ENCODE measurements at regions not wholly inside any gene's neighbourhood (a gene's known extent, or its start where the extent isn't known, plus 50 kb on each side); places are given as distances from the start of the nearest gene placed in this dataset.
"Not testable (repeated sequence)": the region's sequence is repeated elsewhere in the genome, so short reads cannot be mapped to it uniquely, and the experiment has no call there.

DNA sequence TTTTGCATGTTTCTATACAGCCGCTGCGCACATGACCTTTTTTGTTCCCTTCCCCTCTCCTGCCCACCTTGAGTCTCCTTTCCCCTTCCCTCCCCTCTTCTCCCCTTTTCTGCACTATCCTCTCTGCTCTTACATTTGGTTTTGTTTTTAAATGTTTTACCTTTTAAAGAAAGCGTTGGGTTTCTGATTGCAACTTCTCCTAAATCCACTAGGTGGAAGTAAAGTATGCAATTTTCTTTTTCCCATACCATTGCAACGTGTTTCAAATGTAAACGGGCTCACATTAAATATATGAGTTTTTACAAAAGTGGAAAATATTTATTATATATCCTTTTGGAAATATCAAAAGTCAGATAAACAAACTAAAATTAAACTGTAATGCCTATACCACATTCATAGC lies 500.9 kb downstream of the DIRAS2 start:
- intact Hi-C loops (cut with micrococcal nuclease), result loop anchor here (2.0 to 10.0 kb wide), 3 partner anchors 503 to 631 kb away; partner anchors contain the start of gene DIRAS2
- H3K27me3 Mint-ChIP-seq, result peaks cover 3% of the 10 kb centered on the region
- H3K4me3 Mint-ChIP-seq, result no peak overlapping the region
- H3K9me3 Mint-ChIP-seq, result no peaks in the 10 kb centered on the region
- no peak overlapping the region for H3K27ac Mint-ChIP-seq
- H3K4me1 Mint-ChIP-seq (ENCODE audit: low read depth), result peaks cover 7% of the 10 kb centered on the region
- no peaks in the 10 kb centered on the region for H3K36me3 Mint-ChIP-seq (ENCODE audit: low read depth)

DNA sequence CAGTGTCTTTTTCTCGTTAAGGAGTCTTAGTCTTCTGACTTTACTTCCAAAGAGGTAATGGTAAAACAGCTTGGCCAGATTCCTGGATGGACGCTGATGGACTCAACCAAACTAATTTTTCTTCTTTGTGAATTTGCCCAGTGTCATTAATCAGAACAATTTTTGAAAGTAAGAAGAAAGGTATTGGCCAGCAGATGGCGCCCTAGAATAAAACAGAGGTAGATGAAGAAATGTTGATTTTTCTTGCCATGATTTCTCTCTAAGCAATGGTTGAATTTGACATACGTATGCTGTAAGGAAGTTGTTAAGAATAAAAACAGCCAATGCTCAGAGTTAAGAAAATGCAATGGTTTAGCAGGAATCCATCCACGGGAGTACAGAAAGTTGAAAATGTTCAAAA lies 500.0 kb downstream of the DIRAS2 start:
- Mint-ChIP-seq H3K27ac (no peak overlapping the region), H3K4me1 (ENCODE audit: low read depth) (peaks cover 7% of the 10 kb centered on the region), H3K36me3 (ENCODE audit: low read depth) (no peaks in the 10 kb centered on the region), H3K4me3 (no peak overlapping the region), H3K9me3 (no peaks in the 10 kb centered on the region), H3K27me3 (peaks cover 3% of the 10 kb centered on the region)
- intact Hi-C loops (cut with micrococcal nuclease), result loop anchor here (5.0 to 10.0 kb wide), 2 partner anchors 502 to 630 kb away; partner anchors contain the start of gene DIRAS2

DNA sequence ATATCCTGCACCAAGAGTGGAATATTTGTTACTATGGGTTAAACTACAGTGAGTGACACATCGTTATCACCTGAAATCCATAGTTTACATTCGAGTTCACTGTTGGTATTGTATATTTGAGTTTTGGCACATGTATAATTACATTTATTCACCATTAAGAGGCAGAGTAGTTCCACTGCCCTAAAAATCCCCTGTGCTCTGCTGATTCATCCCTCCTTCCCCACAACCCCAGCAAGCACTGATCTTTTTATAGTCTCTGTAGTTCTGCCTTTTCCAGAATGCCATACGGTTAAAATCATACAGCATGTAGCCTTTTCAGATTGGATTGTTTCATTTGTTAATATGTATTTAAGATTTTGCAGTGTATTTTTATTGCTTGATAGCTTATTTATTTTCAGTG lies 495.2 kb downstream of the DIRAS2 start:
- Mint-ChIP-seq H3K4me3 (no peak overlapping the region), H3K27me3 (no peaks in the 10 kb centered on the region)
- intact Hi-C loops (cut with micrococcal nuclease), result loop anchor here (10.0 kb wide), 1 partner anchor 497 kb away; the partner anchor contains the start of gene DIRAS2

DNA sequence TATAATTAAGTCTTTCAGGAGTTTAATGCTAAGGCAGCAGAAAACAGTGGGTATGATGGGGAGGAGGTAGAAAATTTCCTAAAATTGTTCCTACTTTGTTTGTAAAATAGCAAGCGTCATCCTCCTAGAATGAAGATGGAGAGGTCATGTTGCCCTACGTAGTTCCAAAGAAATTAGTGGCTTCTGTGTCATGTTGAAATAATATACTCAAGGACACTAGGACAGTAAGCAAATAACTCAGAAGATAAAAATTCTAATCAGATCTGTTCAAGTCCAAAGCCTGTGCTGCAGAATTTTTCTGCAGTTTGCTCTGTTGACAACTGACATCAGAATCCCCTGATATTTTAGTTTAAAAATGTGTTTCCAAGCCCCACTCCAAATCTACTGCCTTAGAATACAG lies 486.3 kb downstream of the DIRAS2 start:
- no peaks in the 10 kb centered on the region for H3K27me3 Mint-ChIP-seq
- no peaks in the 10 kb centered on the region for H3K9me3 Mint-ChIP-seq
- H3K36me3 Mint-ChIP-seq (ENCODE audit: low read depth), result no peaks in the 10 kb centered on the region
- H3K4me3 Mint-ChIP-seq, result no peak overlapping the region
- intact Hi-C loops (cut with micrococcal nuclease), result no loop called here
- no peak overlapping the region for H3K27ac Mint-ChIP-seq
- H3K4me1 Mint-ChIP-seq (ENCODE audit: low read depth), result no peaks in the 10 kb centered on the region

More for the DNA sequence above, 495.2 kb downstream of the DIRAS2 start:
- Mint-ChIP-seq H3K27ac (no peak overlapping the region), H3K36me3 (ENCODE audit: low read depth) (no peaks in the 10 kb centered on the region), H3K4me1 (ENCODE audit: low read depth) (no peaks in the 10 kb centered on the region), H3K9me3 (no peaks in the 10 kb centered on the region)

DNA sequence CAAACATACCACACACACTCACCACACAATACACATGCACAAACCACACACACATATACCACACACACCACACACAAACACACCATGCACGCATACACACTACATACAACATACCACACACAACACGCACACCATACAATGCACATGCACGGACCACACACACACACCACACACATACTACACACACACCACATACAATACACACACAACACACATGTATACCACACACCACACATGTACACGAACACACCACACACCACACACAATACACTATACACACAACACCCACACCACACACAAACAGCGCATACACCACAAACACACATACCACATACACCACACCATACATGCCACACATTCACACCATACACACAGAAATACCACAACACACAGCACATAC lies 480.3 kb downstream of the DIRAS2 start:
- intact Hi-C loops (cut with micrococcal nuclease), result no loop called here
- Mint-ChIP-seq H3K4me1 (ENCODE audit: low read depth) (no peaks in the 10 kb centered on the region), H3K27me3 (peaks cover 2% of the 10 kb centered on the region), H3K27ac (no peak overlapping the region), H3K4me3 (no peak overlapping the region), H3K36me3 (ENCODE audit: low read depth) (no peaks in the 10 kb centered on the region), H3K9me3 (no peaks in the 10 kb centered on the region)

DNA sequence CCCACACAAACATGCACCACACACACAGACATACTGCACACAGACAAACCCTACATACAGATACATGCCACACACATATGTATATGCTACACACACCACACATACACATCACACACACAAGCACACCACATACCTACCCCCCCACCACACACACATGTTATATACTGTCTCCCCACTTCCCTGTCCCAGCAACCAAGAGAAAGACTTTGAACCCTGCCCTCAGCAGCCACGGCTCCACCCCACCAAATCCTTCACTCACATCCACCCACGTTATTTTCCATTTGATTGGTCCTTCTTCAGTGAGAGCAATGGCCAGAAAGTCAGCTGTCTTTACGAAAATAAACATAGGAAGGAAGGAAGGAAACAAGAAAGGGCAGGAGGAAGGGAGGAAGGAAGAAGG lies 479.8 kb downstream of the DIRAS2 start:
- H3K27me3 Mint-ChIP-seq, result peaks cover 2% of the 10 kb centered on the region
- no peaks in the 10 kb centered on the region for H3K9me3 Mint-ChIP-seq
- no peak overlapping the region for H3K4me3 Mint-ChIP-seq
- peaks cover 3% of the 10 kb centered on the region for H3K4me1 Mint-ChIP-seq (ENCODE audit: low read depth)
- intact Hi-C loops (cut with micrococcal nuclease), result no loop called here
- H3K36me3 Mint-ChIP-seq (ENCODE audit: low read depth), result no peaks in the 10 kb centered on the region
- H3K27ac Mint-ChIP-seq, result no peak overlapping the region

DNA sequence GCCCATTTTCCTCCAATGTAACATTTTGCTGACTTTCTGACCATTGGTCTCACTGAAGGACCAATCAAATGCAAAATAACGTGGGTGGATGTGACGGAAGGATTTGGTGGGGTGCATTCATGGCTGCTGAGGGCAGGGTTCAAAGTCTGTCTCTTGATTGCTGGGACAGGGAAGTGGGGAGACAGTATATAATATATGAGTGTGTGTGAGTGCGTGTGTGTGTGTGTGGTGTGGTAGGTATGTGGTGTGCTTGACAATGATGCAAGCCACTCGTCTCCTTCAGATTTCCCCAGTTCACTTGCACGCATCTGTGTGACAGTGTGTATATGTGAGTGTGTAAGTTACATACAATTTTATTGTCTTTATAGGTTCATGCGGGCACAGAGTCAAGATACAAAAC lies 477.3 kb downstream of the DIRAS2 start:
- Mint-ChIP-seq H3K4me3 (no peak overlapping the region), H3K36me3 (ENCODE audit: low read depth) (no peaks in the 10 kb centered on the region), H3K27ac (no peak overlapping the region), H3K9me3 (no peaks in the 10 kb centered on the region), H3K4me1 (ENCODE audit: low read depth) (peaks cover 5% of the 10 kb centered on the region), H3K27me3 (peaks cover 2% of the 10 kb centered on the region)
- intact Hi-C loops (cut with micrococcal nuclease), result no loop called here

DNA sequence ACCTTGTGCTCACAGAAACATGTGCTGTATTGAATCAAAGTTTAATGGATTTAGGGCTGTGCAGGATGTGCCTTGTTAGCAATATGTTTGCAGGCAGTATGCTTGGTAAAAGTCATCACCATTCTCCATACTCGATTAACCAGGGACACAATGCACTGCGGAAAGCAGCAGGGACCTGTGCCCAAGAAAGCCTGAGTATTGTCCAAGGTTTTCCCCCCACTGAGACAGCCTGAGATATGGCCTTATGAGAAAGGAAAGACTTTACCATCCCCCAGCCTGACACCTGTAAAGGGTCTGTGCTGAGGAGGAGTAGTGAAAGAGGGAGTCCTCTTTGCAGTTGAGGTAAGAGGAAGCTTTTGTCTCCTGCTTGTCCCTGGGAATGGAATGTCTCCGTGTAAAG lies 476.2 kb downstream of the DIRAS2 start:
- H3K9me3 Mint-ChIP-seq; H3K36me3 Mint-ChIP-seq (ENCODE audit: low read depth); H3K4me1 Mint-ChIP-seq (ENCODE audit: low read depth); H3K27me3 Mint-ChIP-seq; H3K4me3 Mint-ChIP-seq; H3K27ac Mint-ChIP-seq; intact Hi-C loops (cut with micrococcal nuclease): not testable (repeated sequence)

DNA sequence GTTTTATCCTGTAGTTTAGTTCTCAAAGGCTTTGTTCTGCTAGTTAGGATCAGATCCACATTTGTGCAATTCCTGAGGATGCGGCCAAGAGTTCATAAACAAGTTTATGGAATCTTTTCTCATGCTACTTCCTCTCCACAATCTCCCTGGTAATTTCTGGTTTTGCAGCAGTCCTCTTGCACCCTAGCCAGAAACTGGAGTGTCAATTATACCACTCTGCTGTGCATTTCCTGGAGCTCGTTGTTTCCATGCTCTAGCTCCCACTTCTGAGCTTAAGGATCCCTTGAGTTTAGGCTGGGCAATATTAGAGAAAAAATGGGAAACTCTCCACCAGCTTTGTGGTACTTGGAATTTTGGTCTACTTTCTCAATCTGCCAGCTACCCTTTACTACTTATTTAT lies 474.7 kb downstream of the DIRAS2 start:
- Mint-ChIP-seq H3K4me1 (ENCODE audit: low read depth) (peaks cover 5% of the 10 kb centered on the region), H3K36me3 (ENCODE audit: low read depth) (peaks cover 6% of the 10 kb centered on the region), H3K27me3 (peaks cover 2% of the 10 kb centered on the region), H3K27ac (no peak overlapping the region), H3K4me3 (no peak overlapping the region), H3K9me3 (peaks cover 17% of the 10 kb centered on the region)
- intact Hi-C loops (cut with micrococcal nuclease), result no loop called here

DNA sequence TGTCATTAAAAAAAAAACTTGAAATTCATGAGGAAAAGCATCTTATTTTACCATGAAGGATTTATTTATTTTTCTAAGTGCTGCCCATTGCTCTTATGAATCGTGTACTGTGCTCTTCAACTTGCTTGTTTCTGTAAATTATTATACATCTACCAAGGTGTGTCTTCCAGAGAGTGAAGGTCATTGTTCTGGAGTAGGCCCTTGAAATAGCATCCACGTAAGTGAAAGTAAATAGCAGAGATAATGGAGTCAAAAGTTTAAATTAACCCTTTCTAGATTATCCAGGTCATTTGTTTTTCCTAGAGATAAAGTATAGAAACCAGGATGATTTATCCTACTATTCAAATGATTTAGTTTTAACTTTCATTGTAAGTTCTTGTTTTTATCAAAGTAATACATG lies 473.1 kb downstream of the DIRAS2 start:
- no peak overlapping the region for H3K4me3 Mint-ChIP-seq
- H3K36me3 Mint-ChIP-seq (ENCODE audit: low read depth), result peaks cover 6% of the 10 kb centered on the region
- intact Hi-C loops (cut with micrococcal nuclease), result no loop called here
- peaks cover 14% of the 10 kb centered on the region for H3K4me1 Mint-ChIP-seq (ENCODE audit: low read depth)
- peaks cover 2% of the 10 kb centered on the region for H3K27me3 Mint-ChIP-seq
- H3K27ac Mint-ChIP-seq, result no peak overlapping the region
- H3K9me3 Mint-ChIP-seq, result peaks cover 17% of the 10 kb centered on the region

DNA sequence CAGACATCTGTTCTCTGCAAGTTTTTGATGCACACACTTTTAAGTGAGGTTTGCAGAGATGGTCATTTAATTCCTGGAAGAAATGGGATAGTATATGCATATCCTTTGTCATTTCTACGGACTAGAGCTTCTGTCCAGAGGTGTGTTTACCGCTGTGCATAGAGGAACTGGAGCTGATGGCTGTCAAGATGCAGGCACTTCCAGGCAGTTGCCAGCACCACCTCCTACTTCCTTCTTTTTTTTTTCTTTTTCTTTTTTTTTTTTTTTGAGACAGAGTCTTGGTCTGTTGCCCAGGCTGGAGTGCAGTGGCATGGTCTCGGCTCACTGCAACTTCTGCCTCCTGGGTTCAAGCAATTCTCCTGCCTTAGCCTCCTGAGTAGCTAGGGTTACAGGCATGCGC lies 468.7 kb downstream of the DIRAS2 start:
- H3K4me3 Mint-ChIP-seq; H3K27me3 Mint-ChIP-seq; H3K27ac Mint-ChIP-seq; H3K36me3 Mint-ChIP-seq (ENCODE audit: low read depth): not testable (repeated sequence)
- intact Hi-C loops (cut with micrococcal nuclease), result loop anchor here (2.0 kb wide), 1 partner anchor 35 kb away; no protein-coding TSS in a partner anchor
- peaks cover 17% of the 10 kb centered on the region for H3K9me3 Mint-ChIP-seq
- H3K4me1 Mint-ChIP-seq (ENCODE audit: low read depth), result peaks cover 20% of the 10 kb centered on the region

DNA sequence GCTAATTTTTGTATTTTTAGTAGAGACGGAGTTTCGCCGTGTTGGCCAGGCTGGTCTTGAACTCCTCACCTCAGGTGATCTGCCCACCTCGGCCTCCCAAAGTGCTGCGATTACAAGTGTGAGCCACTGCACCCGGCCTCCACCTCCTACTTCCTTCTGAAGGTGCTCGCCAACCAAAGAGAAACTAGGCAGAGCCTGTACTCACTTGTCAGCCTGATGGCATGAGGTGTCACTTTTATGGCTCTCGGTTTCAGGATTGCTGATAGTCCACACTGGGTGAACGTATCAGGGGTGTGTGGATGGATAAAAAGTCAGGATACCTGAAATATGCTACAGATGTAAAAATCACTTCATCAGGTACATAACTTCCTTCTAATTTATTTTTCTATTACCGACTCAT lies 468.3 kb downstream of the DIRAS2 start:
- H3K27ac Mint-ChIP-seq; H3K36me3 Mint-ChIP-seq (ENCODE audit: low read depth); H3K4me3 Mint-ChIP-seq; H3K27me3 Mint-ChIP-seq; intact Hi-C loops (cut with micrococcal nuclease): not testable (repeated sequence)
- Mint-ChIP-seq H3K4me1 (ENCODE audit: low read depth) (peaks cover 21% of the 10 kb centered on the region), H3K9me3 (peaks cover 17% of the 10 kb centered on the region)

DNA sequence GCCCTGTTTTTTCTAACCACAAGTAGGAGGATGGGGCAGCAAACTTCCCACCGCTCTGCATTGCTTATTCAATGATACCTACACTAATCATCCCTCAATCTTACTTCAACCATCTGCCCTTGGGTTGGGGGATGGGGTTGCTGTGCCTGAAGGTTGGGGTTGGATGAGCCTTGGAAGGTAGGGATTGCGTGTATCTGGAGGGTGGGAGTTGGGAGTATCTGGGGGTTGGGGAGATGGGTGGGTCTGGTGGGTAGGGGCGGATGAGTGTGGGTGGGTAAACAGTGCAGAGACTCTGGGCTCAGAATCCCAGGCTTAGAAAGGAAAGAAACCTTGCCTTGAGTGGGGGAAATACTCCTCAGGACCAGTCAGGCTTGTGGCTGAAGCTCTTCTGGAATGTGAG lies 467.4 kb downstream of the DIRAS2 start:
- peaks cover 28% of the 10 kb centered on the region for H3K4me1 Mint-ChIP-seq (ENCODE audit: low read depth)
- H3K4me3 Mint-ChIP-seq, result no peak overlapping the region
- H3K9me3 Mint-ChIP-seq, result peaks cover 19% of the 10 kb centered on the region
- H3K27ac Mint-ChIP-seq, result no peak overlapping the region
- H3K27me3 Mint-ChIP-seq, result no peaks in the 10 kb centered on the region
- peaks cover 6% of the 10 kb centered on the region for H3K36me3 Mint-ChIP-seq (ENCODE audit: low read depth)
- intact Hi-C loops (cut with micrococcal nuclease), result no loop called here

DNA sequence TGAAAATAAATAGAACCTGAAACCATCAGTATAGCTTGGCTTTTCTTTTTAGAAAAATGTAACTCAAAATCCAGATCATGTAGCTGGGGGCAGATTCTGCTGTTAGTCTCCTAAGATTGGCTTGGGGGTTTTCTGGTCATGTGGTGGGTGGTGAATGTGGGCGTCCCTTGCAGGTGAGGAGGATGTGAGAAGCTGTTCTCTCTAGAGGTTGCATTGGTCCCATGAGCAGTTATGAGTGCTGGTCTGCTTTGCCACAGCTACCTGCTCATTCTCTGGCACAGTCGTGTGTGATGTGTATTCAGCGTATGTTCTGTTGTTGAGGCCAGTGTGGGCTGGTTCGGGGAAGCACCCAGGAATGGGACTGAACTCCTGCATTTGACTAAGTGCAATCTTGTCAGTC lies 466.8 kb downstream of the DIRAS2 start:
- Mint-ChIP-seq H3K4me1 (ENCODE audit: low read depth) (peaks cover 33% of the 10 kb centered on the region), H3K27ac (no peak overlapping the region), H3K36me3 (ENCODE audit: low read depth) (peaks cover 3% of the 10 kb centered on the region), H3K4me3 (no peak overlapping the region), H3K9me3 (peaks cover 20% of the 10 kb centered on the region), H3K27me3 (no peaks in the 10 kb centered on the region)
- intact Hi-C loops (cut with micrococcal nuclease), result no loop called here

DNA sequence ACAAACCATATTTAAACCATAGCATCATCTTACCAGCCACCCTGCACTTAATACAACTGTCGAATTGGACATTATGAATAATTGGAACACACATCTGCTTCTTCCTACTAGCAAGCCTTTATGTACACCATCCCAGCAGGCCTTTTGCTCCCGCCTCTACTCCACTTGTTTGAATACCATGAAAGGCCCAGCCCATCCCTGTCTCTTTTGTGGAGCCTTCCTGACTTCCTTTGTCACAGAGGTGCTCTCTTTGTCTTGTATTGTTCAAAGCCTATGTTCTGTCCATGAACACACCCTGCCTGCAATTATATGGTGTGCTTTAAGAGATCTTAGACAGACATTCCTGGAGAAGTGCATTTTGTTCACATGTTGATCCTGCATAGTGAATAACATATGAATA lies 465.7 kb downstream of the DIRAS2 start:
- H3K9me3 Mint-ChIP-seq, result peaks cover 10% of the 10 kb centered on the region
- no peak overlapping the region for H3K27ac Mint-ChIP-seq
- H3K27me3 Mint-ChIP-seq, result no peaks in the 10 kb centered on the region
- no peaks in the 10 kb centered on the region for H3K36me3 Mint-ChIP-seq (ENCODE audit: low read depth)
- peaks cover 33% of the 10 kb centered on the region for H3K4me1 Mint-ChIP-seq (ENCODE audit: low read depth)
- no peak overlapping the region for H3K4me3 Mint-ChIP-seq
- intact Hi-C loops (cut with micrococcal nuclease), result no loop called here

Data from dendritic cell treated with granulocyte-macrophage colony-stimulating factor and Interleukin-4, amounts not matched to agents 40 ng/mL and 50 ng/mL, for 4 days (primary cell).